Endodermal cell (in vitro differentiated cells): ENCODE measurements at regions not wholly inside any gene's neighbourhood (a gene's known extent, or its start where the extent isn't known, plus 50 kb on each side); places are given as distances from the start of the nearest gene placed in this dataset.

ENCODE experiments used
- DNase-seq: peaks from one replicate; pipeline ENCODE4 v3.0.0-alpha.2; 2017
- H3K27ac ChIP-seq: 2 replicates; pipeline ENCODE4 v1.5.1; 2013; ENCODE audit warnings: mild to moderate bottlenecking, low read depth, low read length, moderate library complexity
- H3K27me3 ChIP-seq: 2 replicates; pipeline ENCODE4 v1.6.1; 2013; ENCODE audit warnings: mild to moderate bottlenecking, low read length, moderate library complexity; ENCODE audit not compliant: insufficient read depth, control insufficient read depth, poor library complexity, severe bottlenecking
- H3K36me3 ChIP-seq: 2 replicates; pipeline ENCODE4 v1.7.0; 2013; ENCODE audit warnings: mild to moderate bottlenecking, low read length, moderate library complexity; ENCODE audit not compliant: control insufficient read depth, insufficient read depth
- H3K4me1 ChIP-seq: one replicate; pipeline ENCODE4 v1.7.0; 2013; ENCODE audit warnings: low read length; ENCODE audit not compliant: control insufficient read depth, insufficient read depth
- H3K4me3 ChIP-seq: 2 replicates; pipeline ENCODE4 v1.5.1; 2013; ENCODE audit warnings: mild to moderate bottlenecking, low read length, moderate library complexity
- H3K9ac ChIP-seq: 2 replicates; pipeline ENCODE4 v1.6.1; 2013; ENCODE audit warnings: mild to moderate bottlenecking, low read length, moderate library complexity; ENCODE audit not compliant: poor library complexity, severe bottlenecking; ENCODE audit errors: extremely low read depth
- H3K9me3 ChIP-seq: 2 replicates; pipeline ENCODE4 v1.6.1; 2013; ENCODE audit warnings: mild to moderate bottlenecking, low read length, moderate library complexity; ENCODE audit not compliant: control insufficient read depth
- H3K27ac Mint-ChIP-seq: 2 replicates; pipeline ENCODE4 v1.8.0; 2020; ENCODE audit warnings: mixed read lengths
- H3K27me3 Mint-ChIP-seq: 2 replicates; pipeline ENCODE4 v1.8.0; 2021; ENCODE audit warnings: mild to moderate bottlenecking, mixed read lengths; ENCODE audit not compliant: insufficient read depth
- H3K36me3 Mint-ChIP-seq: 2 replicates; pipeline ENCODE4 v1.8.0; 2020; ENCODE audit warnings: low read depth, mixed read lengths
- H3K4me1 Mint-ChIP-seq: 2 replicates; pipeline ENCODE4 v1.8.0; 2020; ENCODE audit warnings: mixed read lengths
- H3K4me3 Mint-ChIP-seq: 2 replicates; pipeline ENCODE4 v1.8.0; 2020; ENCODE audit warnings: mild to moderate bottlenecking, moderate library complexity, mixed read lengths
- H3K9me3 Mint-ChIP-seq: 2 replicates; pipeline ENCODE4 v1.8.0; 2020; ENCODE audit warnings: mild to moderate bottlenecking, mixed read lengths
- CTCF ChIP-seq: fragments of 200-600 bp; sonication (generic); conservative IDR thresholded peaks from 2 replicates; pipeline ENCODE4 v1.5.0; 2021; ENCODE audit warnings: antibody characterized with exemption, mild to moderate bottlenecking
- WGBS, 2 experiments: methylation state at CpG; one replicate each; pipeline versions ENCODE4 v1.1.5 to v1.1.7; 2013; ENCODE audit warnings: missing lambda C conversion rate in 2 of 2, mixed read lengths in 1 of 2; ENCODE audit not compliant: insufficient coverage in 1 of 2, insufficient read length in 1 of 2; 5-methylcytosine and 5-hydroxymethylcytosine counted together

GRCh38 chr18:25420077-25420825 is 68.3 kb upstream of the ZNF521 start:
- WGBS, 2 experiments, result 92 to 93% methylated on average over 12 to 13 of the region's 13 CpGs
- peaks cover 4% of the 10 kb centered on the region for H3K27me3 Mint-ChIP-seq
- DNase-seq, result no peak

GRCh38 chr18:25416374-25416773 is 64.4 kb upstream of the ZNF521 start:
- no peak for TF ChIP-seq CTCF
- H3K9me3 Mint-ChIP-seq, result no peaks in the 10 kb centered on the region
- Histone ChIP-seq H3K4me1 (no peaks in the 10 kb centered on the region), H3K27ac (no peak overlapping the region), H3K36me3 (no peaks in the 10 kb centered on the region), H3K9ac (no peak overlapping the region), H3K9me3 (no peaks in the 10 kb centered on the region), H3K4me3 (no peak overlapping the region), H3K27me3 (no peaks in the 10 kb centered on the region)
- WGBS, 2 experiments, result 85% methylated on average over 3 of the region's 3 CpGs; no CpG with 5 or more reads in 1 of the 2 experiments
- no peaks in the 10 kb centered on the region for H3K36me3 Mint-ChIP-seq
- peaks cover 12% of the 10 kb centered on the region for H3K4me1 Mint-ChIP-seq
- peaks cover 4% of the 10 kb centered on the region for H3K27me3 Mint-ChIP-seq
- no peak for DNase-seq
- H3K4me3 Mint-ChIP-seq, result no peak overlapping the region
- H3K27ac Mint-ChIP-seq, result no peak overlapping the region

More at GRCh38 chr18:25420077-25420825, 68.3 kb upstream of the ZNF521 start:
- H3K27ac ChIP-seq, result no peak overlapping the region
- no peaks in the 10 kb centered on the region for H3K27me3 ChIP-seq
- TF ChIP-seq CTCF, result no peak
- Mint-ChIP-seq H3K36me3 (no peaks in the 10 kb centered on the region), H3K9me3 (no peaks in the 10 kb centered on the region), H3K27ac (no peak overlapping the region), H3K4me1 (peaks cover 23% of the 10 kb centered on the region), H3K4me3 (no peak overlapping the region)
- no peak overlapping the region for H3K9ac ChIP-seq
- H3K36me3 ChIP-seq, result no peaks in the 10 kb centered on the region
- no peaks in the 10 kb centered on the region for H3K9me3 ChIP-seq
- H3K4me1 ChIP-seq, result no peaks in the 10 kb centered on the region
- H3K4me3 ChIP-seq, result no peak overlapping the region

DNA sequence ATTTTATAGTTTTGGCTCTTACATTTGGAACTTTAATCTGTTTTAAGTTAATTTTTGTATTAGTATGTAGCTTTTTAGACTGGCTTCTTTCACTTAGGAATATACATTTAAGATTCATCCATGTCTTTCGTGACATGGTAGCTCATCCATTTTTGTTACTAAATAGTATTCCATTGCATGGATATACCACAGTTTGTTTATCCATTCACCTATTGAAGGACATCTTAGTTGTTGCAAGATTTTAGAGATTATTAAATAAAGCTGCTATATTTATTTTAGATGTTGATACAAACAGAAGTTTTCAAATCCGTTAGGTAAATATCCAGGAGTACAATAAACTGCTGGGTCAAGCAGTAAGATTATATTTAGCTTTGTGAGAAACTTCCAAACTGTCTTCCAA is 58.0 kb upstream of the ZNF521 start:
- Mint-ChIP-seq H3K4me3 (no peak overlapping the region), H3K27ac (no peak overlapping the region), H3K36me3 (no peaks in the 10 kb centered on the region), H3K27me3 (no peaks in the 10 kb centered on the region), H3K9me3 (peaks cover 4% of the 10 kb centered on the region), H3K4me1 (no peaks in the 10 kb centered on the region)
- Histone ChIP-seq H3K4me1 (no peaks in the 10 kb centered on the region), H3K9me3 (peaks cover 6% of the 10 kb centered on the region), H3K27ac (no peak overlapping the region), H3K4me3 (no peak overlapping the region), H3K9ac (no peak overlapping the region), H3K27me3 (no peaks in the 10 kb centered on the region), H3K36me3 (no peaks in the 10 kb centered on the region)
- no peak for TF ChIP-seq CTCF
- 74% methylated on average over 2 of the region's 2 CpGs; no CpG with 5 or more reads in 1 of the 2 experiments for WGBS, 2 experiments
- no peak for DNase-seq
